NCI-H1436 treated with DMSO at 0.1 percent for 48 hours (cell line): ENCODE measurements at regions not wholly inside any gene's neighbourhood (a gene's known extent, or its start where the extent isn't known, plus 50 kb on each side); places are given as distances from the start of the nearest gene placed in this dataset.

Source experiments
- DNase-seq: peaks from one replicate; lab custom pipeline; 2025; lab: John Stamatoyannopoulos, UW

GRCh38 chr3:107992976-107993684 is 97.7 kb downstream of the CD47 start:
- DNase-seq, result no peak

- peak; percentile 16 for DNase-seq
Observed at GRCh38 chr3:107990926-107991325, 99.9 kb downstream of the CD47 start.

- no peak for DNase-seq
Observed at GRCh38 chr3:107990433-107990832, 100.4 kb downstream of the CD47 start.

- DNase-seq, result no peak
Observed at GRCh38 chr3:107989661-107990060, 101.2 kb downstream of the CD47 start.

GRCh38 chr3:107988460-107989175 is 102.2 kb downstream of the CD47 start:
- DNase-seq, result no peak

- DNase-seq, result no peak
Observed at GRCh38 chr3:107987036-107987939, 103.5 kb downstream of the CD47 start.

GRCh38 chr3:107986505-107986904 is 104.3 kb downstream of the CD47 start:
- DNase-seq, result no peak

GRCh38 chr3:107985496-107985895 is 105.3 kb downstream of the CD47 start:
- DNase-seq, result no peak

GRCh38 chr3:107983247-107983646 is 107.6 kb downstream of the CD47 start:
- no peak for DNase-seq

GRCh38 chr3:107982165-107982564 is 108.7 kb downstream of the CD47 start:
- DNase-seq, result no peak

- no peak for DNase-seq
Observed at GRCh38 chr3:107981471-107982111, 109.2 kb downstream of the CD47 start.

- no peak for DNase-seq
Observed at GRCh38 chr3:107979538-107979937, 111.3 kb downstream of the CD47 start.

GRCh38 chr3:107978131-107979055 is 112.4 kb downstream of the CD47 start:
- no peak for DNase-seq

GRCh38 chr3:107977221-107978130 is 113.4 kb downstream of the CD47 start:
- DNase-seq, result no peak

GRCh38 chr3:107976202-107976800 is 114.5 kb downstream of the CD47 start:
- DNase-seq, result no peak

GRCh38 chr3:107975529-107976201 is 115.2 kb downstream of the CD47 start:
- DNase-seq, result no peak

- DNase-seq, result no peak
Observed at GRCh38 chr3:107973961-107974360, 116.9 kb downstream of the CD47 start.

GRCh38 chr3:107973152-107973551 is 117.7 kb downstream of the CD47 start:
- DNase-seq, result no peak
